ENCODE measurements at regions not wholly inside any gene's neighbourhood (a gene's known extent, or its start where the extent isn't known, plus 50 kb on each side); places are given as distances from the start of the nearest gene placed in this dataset.

- no peak for DNase-seq
Measured at GRCh38 chr2:126748188-126748760, 92.3 kb downstream of the GYPC start.

- no peak for DNase-seq
Measured at GRCh38 chr2:126748929-126749518, 93.1 kb downstream of the GYPC start.

- DNase-seq: no peak
Measured at GRCh38 chr2:126749537-126749936, 93.6 kb downstream of the GYPC start.

GRCh38 chr2:126750506-126750905, 94.5 kb downstream of the GYPC start:
- no peak for DNase-seq

GRCh38 chr2:126751477-126751876, 95.5 kb downstream of the GYPC start:
- no peak for DNase-seq

GRCh38 chr2:126752876-126753275, 96.9 kb downstream of the GYPC start:
- no peak for DNase-seq

GRCh38 chr2:126753501-126754212, 97.7 kb downstream of the GYPC start:
- DNase-seq: no peak

GRCh38 chr2:126754240-126755004, 98.5 kb downstream of the GYPC start:
- DNase-seq: no peak

- DNase-seq: no peak
Measured at GRCh38 chr2:126756125-126756524, 100.2 kb downstream of the GYPC start.

GRCh38 chr2:126761256-126761980, 105.5 kb downstream of the GYPC start:
- no peak for DNase-seq

GRCh38 chr2:126761981-126762878, 106.3 kb downstream of the GYPC start:
- no peak for DNase-seq

- no peak for DNase-seq
Measured at GRCh38 chr2:126764686-126765265, 108.8 kb downstream of the GYPC start.

GRCh38 chr2:126765395-126765794, 109.4 kb downstream of the GYPC start:
- no peak for DNase-seq

- DNase-seq: no peak
Measured at GRCh38 chr2:126766295-126766968, 110.5 kb downstream of the GYPC start.

GRCh38 chr2:126766969-126767296, 111.0 kb downstream of the GYPC start:
- no peak for DNase-seq

GRCh38 chr2:126769118-126769517, 113.2 kb downstream of the GYPC start:
- no peak for DNase-seq

- no peak for DNase-seq
Measured at GRCh38 chr2:126770466-126770865, 114.5 kb downstream of the GYPC start.

- DNase-seq: no peak
Measured at GRCh38 chr2:126771094-126771493, 115.1 kb downstream of the GYPC start.

- DNase-seq: no peak
Measured at GRCh38 chr2:126771501-126772195, 115.7 kb downstream of the GYPC start.

GRCh38 chr2:126774290-126774689, 118.3 kb downstream of the GYPC start:
- DNase-seq: no peak
